SK-N-SH (cell line): ENCODE measurements at regions not wholly inside any gene's neighbourhood (a gene's known extent, or its start where the extent isn't known, plus 50 kb on each side); places are given as distances from the start of the nearest gene placed in this dataset.

ENCODE experiments used
- CTCF ChIA-PET: fragments of 300-600, 350-600 bp; formaldehyde crosslinking; extraction: SDS; loops from one replicate; lab custom pipeline; 2021; lab: Yijun Ruan, JAX
- POLR2A ChIA-PET: fragments of 350-600 bp; sonication (Branson Sonifier 250); formaldehyde crosslinking; extraction: SDS; loops from one replicate; lab custom pipeline; 2020; ENCODE audit warnings: antibody characterized with exemption, inconsistent platforms; lab: Yijun Ruan, JAX
- DNase-seq: peaks from one replicate; pipeline ENCODE4 v3.0.0; 2012
- H2AFZ ChIP-seq: fragments of 200-600 bp; sonication (generic); 2 replicates; pipeline ENCODE4 v1.8.1; 2016; ENCODE audit warnings: antibody characterized with exemption, mild to moderate bottlenecking, low read depth
- H3F3A ChIP-seq: fragments of 200-600 bp; sonication (generic); replicated peaks from 2 replicates; pipeline ENCODE3; 2016; ENCODE audit warnings: antibody characterized with exemption, mild to moderate bottlenecking; ENCODE audit not compliant: insufficient read depth
- H3K27ac ChIP-seq, 2 experiments: fragments of 200-500 bp in 1 of 2; fragments of 200-600 bp in 1 of 2; sonication (Bioruptor generic) in 1 of 2; sonication (generic), shearing (Covaris generic) in 1 of 2; 2 replicates each; pipeline versions ENCODE4 v1.5.1 to v1.6.1; 2014 to 2016; ENCODE audit warnings: low read depth in 2 of 2, inconsistent platforms in 1 of 2, low read length in 1 of 2, mild to moderate bottlenecking in 1 of 2, mixed read lengths in 1 of 2
- H3K27me3 ChIP-seq: fragments of 200-600 bp; sonication (generic), shearing (Covaris generic); 2 replicates; pipeline ENCODE4 v1.6.1; 2016; ENCODE audit warnings: mixed run types; ENCODE audit not compliant: insufficient read depth
- H3K36me3 ChIP-seq, 2 experiments: fragments of 200-500 bp in 1 of 2; fragments of 200-600 bp in 1 of 2; sonication (Bioruptor generic) in 1 of 2; sonication (generic) in 1 of 2; replicated peaks in 1 of 2; 2 replicates each; pipeline versions ENCODE3 to v1.5.1; 2014 to 2016; ENCODE audit warnings: low read length in 1 of 2, mild to moderate bottlenecking in 1 of 2; ENCODE audit not compliant: insufficient read depth in 2 of 2, control insufficient read depth in 1 of 2
- H3K4me1 ChIP-seq, 2 experiments: fragments of 200-500 bp in 1 of 2; fragments of 200-600 bp in 1 of 2; sonication (Bioruptor generic) in 1 of 2; sonication (generic), shearing (Covaris generic) in 1 of 2; 2 replicates each; pipeline versions ENCODE4 v1.5.1 to v1.6.1; 2014 to 2016; ENCODE audit warnings: low read depth in 1 of 2, low read length in 1 of 2, mixed run types in 1 of 2; ENCODE audit not compliant: insufficient read depth in 2 of 2, control insufficient read depth in 1 of 2
- H3K4me2 ChIP-seq: fragments of 200-600 bp; sonication (generic), shearing (Covaris generic); 2 replicates; pipeline ENCODE4 v1.6.1; 2017; ENCODE audit warnings: mixed run types
- H3K4me3 ChIP-seq, 2 experiments: fragments of 200-500 bp in 1 of 2; fragments of 200-600 bp in 1 of 2; sonication (Bioruptor generic) in 1 of 2; sonication (generic), shearing (Covaris generic) in 1 of 2; 2 replicates each; pipeline versions ENCODE4 v1.5.1 to v1.8.1; 2014 to 2016; ENCODE audit warnings: low read depth in 2 of 2, inconsistent platforms in 1 of 2, low read length in 1 of 2, mild to moderate bottlenecking in 1 of 2, mixed read lengths in 1 of 2, moderate library complexity in 1 of 2
- H3K79me2 ChIP-seq: fragments of 200-600 bp; sonication (generic); 2 replicates; pipeline ENCODE4 v1.8.1; 2017; ENCODE audit warnings: mild to moderate bottlenecking; ENCODE audit not compliant: insufficient read depth
- H3K9ac ChIP-seq: fragments of 200-600 bp; sonication (generic); 2 replicates; pipeline ENCODE4 v1.6.1; 2017; ENCODE audit warnings: mixed run types
- H3K9me2 ChIP-seq: fragments of 200-600 bp; sonication (generic); 2 replicates; pipeline ENCODE4 v1.6.1; 2017; ENCODE audit warnings: mixed run types
- H3K9me3 ChIP-seq: fragments of 200-600 bp; sonication (generic); 2 replicates; pipeline ENCODE4 v1.6.1; 2017; ENCODE audit warnings: mixed run types, mild to moderate bottlenecking, moderate library complexity
- H4K20me1 ChIP-seq: fragments of 200-600 bp; sonication (generic); 2 replicates; pipeline ENCODE4 v1.6.1; 2017; ENCODE audit warnings: mild to moderate bottlenecking, mixed run types; ENCODE audit not compliant: insufficient read depth
- CHD2 ChIP-seq: fragments of 150-350 bp; IDR thresholded peaks from 2 replicates; pipeline ENCODE4 v1.6.1; 2018; ENCODE audit warnings: low read length; ENCODE audit not compliant: partially characterized antibody
- EP300 ChIP-seq, 2 experiments: IDR thresholded peaks; 2 replicates each; pipeline versions ENCODE4 v1.4.0 to v1.6.1; 2012; ENCODE audit warnings: borderline replicate concordance in 1 of 2, low read depth in 1 of 2, low read length in 1 of 2
- EZH2phosphoT487 ChIP-seq: fragments of 200-600 bp; sonication (generic); IDR thresholded peaks from 2 replicates; pipeline ENCODE4 v1.6.1; 2017; ENCODE audit warnings: low read depth, mixed run types, mild to moderate bottlenecking, antibody characterized with exemption, moderate library complexity, borderline replicate concordance
- FOXM1 ChIP-seq: IDR thresholded peaks from 2 replicates; pipeline ENCODE4 v1.4.0; 2012; ENCODE audit warnings: low read depth, mild to moderate bottlenecking
- GATA2 ChIP-seq: sonication (generic); formaldehyde crosslinking; IDR thresholded peaks from 2 replicates; pipeline ENCODE4 v1.5.0; 2020; ENCODE audit warnings: mild to moderate bottlenecking, missing genetic modification reagents
- MEF2A ChIP-seq: IDR thresholded peaks from 2 replicates; pipeline ENCODE4 v1.4.0; 2012; ENCODE audit warnings: low read depth, borderline replicate concordance
- POLR2AphosphoS5 ChIP-seq: IDR thresholded peaks from 2 replicates; pipeline ENCODE4 v1.6.1; 2012; ENCODE audit warnings: low read depth, low read length
- RAD21 ChIP-seq: IDR thresholded peaks from 2 replicates; pipeline ENCODE4 v1.6.1; 2012; ENCODE audit warnings: mild to moderate bottlenecking, low read length
- RCOR1 ChIP-seq: fragments of 150-350 bp; IDR thresholded peaks from 2 replicates; pipeline ENCODE4 v1.6.1; 2017; ENCODE audit warnings: antibody characterized with exemption, low read length
- RXRA ChIP-seq: IDR thresholded peaks from 2 replicates; pipeline ENCODE4 v1.4.0; 2012; ENCODE audit warnings: low read depth, mild to moderate bottlenecking, borderline replicate concordance
- SIN3A ChIP-seq: IDR thresholded peaks from 2 replicates; pipeline ENCODE4 v1.6.1; 2012; ENCODE audit warnings: low read depth, mild to moderate bottlenecking, low read length, moderate library complexity, borderline replicate concordance
- SMC3 ChIP-seq: IDR thresholded peaks from 2 replicates; pipeline ENCODE4 v1.6.1; 2012; ENCODE audit warnings: low read depth, low read length, improper control_type of control experiment
- TAF1 ChIP-seq: IDR thresholded peaks from 2 replicates; pipeline ENCODE4 v1.6.1; 2012; ENCODE audit warnings: low read depth, mild to moderate bottlenecking, low read length, moderate library complexity, borderline replicate concordance
- YY1 ChIP-seq: IDR thresholded peaks from 2 replicates; pipeline ENCODE4 v1.4.0; 2012; ENCODE audit warnings: low read depth, mild to moderate bottlenecking
- WGBS: methylation state at CpG from one replicate; pipeline ENCODE4 v1.1.6; 2017; ENCODE audit warnings: low lambda C conversion rate; 5-methylcytosine and 5-hydroxymethylcytosine counted together
- TF ChIP-seq, protein P1 (sequence below): IDR thresholded peaks from 2 replicates; pipeline ENCODE4 v1.6.1; 2012; ENCODE audit warnings: mild to moderate bottlenecking, low read depth, low read length, moderate library complexity
- TF ChIP-seq, protein P2 (sequence below): fragments of 150-350 bp; IDR thresholded peaks from 2 replicates; pipeline ENCODE4 v1.6.1; 2016; ENCODE audit warnings: mild to moderate bottlenecking, low read depth, low read length
- TF ChIP-seq, protein P3 (sequence below): IDR thresholded peaks from 2 replicates; pipeline ENCODE4 v1.4.0; 2012; ENCODE audit warnings: low read depth, borderline replicate concordance

DNA sequence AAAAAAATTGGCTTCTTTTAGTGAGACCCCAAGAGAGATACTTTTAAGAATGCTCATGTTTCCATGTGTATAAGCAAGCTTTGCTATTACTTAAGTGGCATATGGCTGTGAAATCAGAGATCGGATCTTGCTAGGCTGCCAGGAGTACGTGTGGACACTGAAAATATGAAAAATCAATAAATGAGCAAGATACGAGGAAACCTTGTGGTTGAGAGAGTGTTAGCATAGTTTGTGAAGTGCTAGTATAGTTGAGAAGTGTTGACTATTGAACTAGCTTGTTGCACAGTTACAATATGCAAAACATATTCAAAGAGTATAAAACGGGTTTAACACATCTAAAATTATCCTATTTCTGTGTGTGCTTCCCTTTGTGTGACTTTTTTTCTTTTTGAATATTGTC lies 230.9 kb upstream of the NOVA1 start:
- ChIA-PET POLR2A (no interaction called here), CTCF (no interaction called here)
- TF ChIP-seq TAF1 (no peak), SMC3 (no peak)
- TF ChIP-seq, protein P1, sequence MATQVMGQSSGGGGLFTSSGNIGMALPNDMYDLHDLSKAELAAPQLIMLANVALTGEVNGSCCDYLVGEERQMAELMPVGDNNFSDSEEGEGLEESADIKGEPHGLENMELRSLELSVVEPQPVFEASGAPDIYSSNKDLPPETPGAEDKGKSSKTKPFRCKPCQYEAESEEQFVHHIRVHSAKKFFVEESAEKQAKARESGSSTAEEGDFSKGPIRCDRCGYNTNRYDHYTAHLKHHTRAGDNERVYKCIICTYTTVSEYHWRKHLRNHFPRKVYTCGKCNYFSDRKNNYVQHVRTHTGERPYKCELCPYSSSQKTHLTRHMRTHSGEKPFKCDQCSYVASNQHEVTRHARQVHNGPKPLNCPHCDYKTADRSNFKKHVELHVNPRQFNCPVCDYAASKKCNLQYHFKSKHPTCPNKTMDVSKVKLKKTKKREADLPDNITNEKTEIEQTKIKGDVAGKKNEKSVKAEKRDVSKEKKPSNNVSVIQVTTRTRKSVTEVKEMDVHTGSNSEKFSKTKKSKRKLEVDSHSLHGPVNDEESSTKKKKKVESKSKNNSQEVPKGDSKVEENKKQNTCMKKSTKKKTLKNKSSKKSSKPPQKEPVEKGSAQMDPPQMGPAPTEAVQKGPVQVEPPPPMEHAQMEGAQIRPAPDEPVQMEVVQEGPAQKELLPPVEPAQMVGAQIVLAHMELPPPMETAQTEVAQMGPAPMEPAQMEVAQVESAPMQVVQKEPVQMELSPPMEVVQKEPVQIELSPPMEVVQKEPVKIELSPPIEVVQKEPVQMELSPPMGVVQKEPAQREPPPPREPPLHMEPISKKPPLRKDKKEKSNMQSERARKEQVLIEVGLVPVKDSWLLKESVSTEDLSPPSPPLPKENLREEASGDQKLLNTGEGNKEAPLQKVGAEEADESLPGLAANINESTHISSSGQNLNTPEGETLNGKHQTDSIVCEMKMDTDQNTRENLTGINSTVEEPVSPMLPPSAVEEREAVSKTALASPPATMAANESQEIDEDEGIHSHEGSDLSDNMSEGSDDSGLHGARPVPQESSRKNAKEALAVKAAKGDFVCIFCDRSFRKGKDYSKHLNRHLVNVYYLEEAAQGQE, result no peak
- TF ChIP-seq, protein P2, sequence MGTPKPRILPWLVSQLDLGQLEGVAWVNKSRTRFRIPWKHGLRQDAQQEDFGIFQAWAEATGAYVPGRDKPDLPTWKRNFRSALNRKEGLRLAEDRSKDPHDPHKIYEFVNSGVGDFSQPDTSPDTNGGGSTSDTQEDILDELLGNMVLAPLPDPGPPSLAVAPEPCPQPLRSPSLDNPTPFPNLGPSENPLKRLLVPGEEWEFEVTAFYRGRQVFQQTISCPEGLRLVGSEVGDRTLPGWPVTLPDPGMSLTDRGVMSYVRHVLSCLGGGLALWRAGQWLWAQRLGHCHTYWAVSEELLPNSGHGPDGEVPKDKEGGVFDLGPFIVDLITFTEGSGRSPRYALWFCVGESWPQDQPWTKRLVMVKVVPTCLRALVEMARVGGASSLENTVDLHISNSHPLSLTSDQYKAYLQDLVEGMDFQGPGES, result no peak
- Histone ChIP-seq H3K27me3 (no peaks in the 10 kb centered on the region; the same call in 1 of the 2 replicates), H3K4me2 (no peak overlapping the region), H3K9me3 (no peaks in the 10 kb centered on the region), H3K9ac (no peak overlapping the region), H3K9me2 (no peaks in the 10 kb centered on the region), H3K79me2 (no peaks in the 10 kb centered on the region), H2AFZ (no peak overlapping the region), H3K27ac (no peak overlapping the region), H3K36me3 (no peaks in the 10 kb centered on the region), H3F3A (no peaks in the 10 kb centered on the region), H3K4me3 (no peak overlapping the region), H3K4me1 (no peaks in the 10 kb centered on the region), H4K20me1 (no peaks in the 10 kb centered on the region)
- 13% methylated on average over 4 of the region's 4 CpGs for WGBS
- DNase-seq, result no peak

DNA sequence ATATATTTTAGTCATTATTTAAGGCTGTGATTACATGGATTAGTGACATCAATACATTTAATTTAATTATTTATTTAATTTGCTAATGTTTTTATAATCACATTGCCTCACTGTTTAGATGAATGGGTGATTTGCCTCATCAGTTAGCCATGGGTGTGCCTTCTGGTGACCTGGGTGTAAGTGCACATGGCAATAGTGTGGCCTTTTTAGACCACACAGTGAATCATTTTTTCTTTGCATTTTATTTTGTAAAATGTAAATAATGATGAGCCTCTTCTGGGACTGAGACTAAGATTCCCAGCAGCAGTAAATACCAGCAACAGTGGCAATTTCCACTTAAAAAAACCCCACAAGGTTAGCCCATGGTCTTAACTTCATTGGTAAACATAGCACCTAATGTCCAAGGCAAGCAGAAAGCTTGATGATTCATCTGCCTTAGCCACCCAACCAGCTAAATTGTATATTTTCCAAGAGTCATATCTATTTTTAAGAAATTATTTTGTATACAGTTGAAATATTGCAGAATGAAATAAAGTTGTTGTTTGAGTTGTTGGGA lies 235.9 kb upstream of the NOVA1 start:
- H3K9me3 ChIP-seq, result no peaks in the 10 kb centered on the region
- CTCF ChIA-PET, result no interaction called here
- H4K20me1 ChIP-seq, result no peaks in the 10 kb centered on the region
- no peaks in the 10 kb centered on the region for H3K4me1 ChIP-seq
- H3K4me3 ChIP-seq, result no peak overlapping the region
- POLR2A ChIA-PET, result no interaction called here
- H3K36me3 ChIP-seq, result no peaks in the 10 kb centered on the region
- no peak overlapping the region for H3K9ac ChIP-seq
- no peaks in the 10 kb centered on the region for H3K79me2 ChIP-seq
- no peaks in the 10 kb centered on the region for H3K9me2 ChIP-seq
- no peak for DNase-seq
- no peak overlapping the region for H3K27ac ChIP-seq
- H3F3A ChIP-seq, result no peaks in the 10 kb centered on the region
- H3K27me3 ChIP-seq, result no peaks in the 10 kb centered on the region; the same call in 1 of the 2 replicates
- no peak overlapping the region for H2AFZ ChIP-seq
- no peak overlapping the region for H3K4me2 ChIP-seq
- TF ChIP-seq MEF2A (no peak), POLR2AphosphoS5 (no peak), RCOR1 (no peak), CHD2 (no peak), FOXM1 (no peak), YY1 (no peak), TAF1 (no peak), SIN3A (no peak), EZH2phosphoT487 (no peak), EP300 (IDR thresholded peaks at IDR 0.05; ENCODE audit: borderline replicate concordance in 1 of 2, low read depth in 1 of 2, low read length in 1 of 2) (no peak), RAD21 (no peak), RXRA (no peak), GATA2 (CRISPR knock-in tag) (no peak), SMC3 (no peak)
- TF ChIP-seq, protein P3, sequence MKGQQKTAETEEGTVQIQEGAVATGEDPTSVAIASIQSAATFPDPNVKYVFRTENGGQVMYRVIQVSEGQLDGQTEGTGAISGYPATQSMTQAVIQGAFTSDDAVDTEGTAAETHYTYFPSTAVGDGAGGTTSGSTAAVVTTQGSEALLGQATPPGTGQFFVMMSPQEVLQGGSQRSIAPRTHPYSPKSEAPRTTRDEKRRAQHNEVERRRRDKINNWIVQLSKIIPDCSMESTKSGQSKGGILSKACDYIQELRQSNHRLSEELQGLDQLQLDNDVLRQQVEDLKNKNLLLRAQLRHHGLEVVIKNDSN, result no peak
- TF ChIP-seq, protein P1, result no peak
